ENCODE measurements at regions not wholly inside any gene's neighbourhood (a gene's known extent, or its start where the extent isn't known, plus 50 kb on each side); places are given as distances from the start of the nearest gene placed in this dataset.

DNA sequence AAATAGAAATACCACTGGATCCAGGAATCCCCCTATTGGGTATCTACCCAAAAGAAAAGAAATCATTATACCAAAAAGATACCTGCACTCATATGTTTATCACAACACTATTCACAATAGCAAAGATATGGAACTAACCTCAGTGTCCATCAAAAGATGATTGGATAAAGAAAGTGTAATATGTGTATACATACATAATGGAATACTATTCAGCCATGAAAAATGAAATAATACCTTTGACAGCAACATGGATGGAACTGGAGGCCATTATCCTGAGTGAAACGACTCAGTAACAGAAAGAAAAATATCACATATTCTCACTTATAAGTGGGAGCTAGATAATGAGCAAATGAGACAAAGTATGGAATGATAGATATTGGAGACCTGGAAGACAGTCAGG is 74.2 kb upstream of the TLR3 start:
- TF ChIP-seq, protein P1, sequence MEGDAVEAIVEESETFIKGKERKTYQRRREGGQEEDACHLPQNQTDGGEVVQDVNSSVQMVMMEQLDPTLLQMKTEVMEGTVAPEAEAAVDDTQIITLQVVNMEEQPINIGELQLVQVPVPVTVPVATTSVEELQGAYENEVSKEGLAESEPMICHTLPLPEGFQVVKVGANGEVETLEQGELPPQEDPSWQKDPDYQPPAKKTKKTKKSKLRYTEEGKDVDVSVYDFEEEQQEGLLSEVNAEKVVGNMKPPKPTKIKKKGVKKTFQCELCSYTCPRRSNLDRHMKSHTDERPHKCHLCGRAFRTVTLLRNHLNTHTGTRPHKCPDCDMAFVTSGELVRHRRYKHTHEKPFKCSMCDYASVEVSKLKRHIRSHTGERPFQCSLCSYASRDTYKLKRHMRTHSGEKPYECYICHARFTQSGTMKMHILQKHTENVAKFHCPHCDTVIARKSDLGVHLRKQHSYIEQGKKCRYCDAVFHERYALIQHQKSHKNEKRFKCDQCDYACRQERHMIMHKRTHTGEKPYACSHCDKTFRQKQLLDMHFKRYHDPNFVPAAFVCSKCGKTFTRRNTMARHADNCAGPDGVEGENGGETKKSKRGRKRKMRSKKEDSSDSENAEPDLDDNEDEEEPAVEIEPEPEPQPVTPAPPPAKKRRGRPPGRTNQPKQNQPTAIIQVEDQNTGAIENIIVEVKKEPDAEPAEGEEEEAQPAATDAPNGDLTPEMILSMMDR (IDR thresholded peaks at IDR 0.05), result no peak
- no peak for TF ChIP-seq EP300 (IDR thresholded peaks at IDR 0.05)
- TF ChIP-seq POLR2A (IDR thresholded peaks at IDR 0.05), result no peak

Measured in ovary (tissue), 3 donors.